A673 (cell line): ENCODE measurements at regions not wholly inside any gene's neighbourhood (a gene's known extent, or its start where the extent isn't known, plus 50 kb on each side); places are given as distances from the start of the nearest gene placed in this dataset.

ENCODE experiments used
- BruUV-seq: library from RNA; stranded (reverse); fragments of 400-500 nt; replicated peaks from 2 replicates; lab custom pipeline; 2021; lab: Mats Ljungman, UMichigan
- CTCF ChIA-PET: fragments of 300-600 bp; sonication (Branson Sonifier 250); formaldehyde crosslinking; loops from one replicate; lab custom pipeline; 2022; ENCODE audit warnings: antibody characterized with exemption; lab: Charles Lee
- POLR2A ChIA-PET: fragments of 300-600 bp; sonication (Branson Sonifier 250); formaldehyde crosslinking; loops from one replicate; lab custom pipeline; 2022; ENCODE audit warnings: antibody characterized with exemption; ENCODE audit not compliant: low non-redundant PET; lab: Charles Lee
- DNase-seq: peaks from one replicate; pipeline ENCODE4 v3.0.0-alpha.2; 2015; ENCODE audit warnings: low spot score
- H3K27ac ChIP-seq: fragments of 200-600 bp; sonication (generic); 2 replicates; pipeline ENCODE4 v1.5.1; 2016; ENCODE audit warnings: mixed run types, low read depth, mild to moderate bottlenecking, mixed read lengths, antibody characterized with exemption, low read length; ENCODE audit not compliant: poor library complexity, severe bottlenecking
- H3K27me3 ChIP-seq: fragments of 200-600 bp; sonication (generic); replicated peaks from 2 replicates; pipeline ENCODE4 v1.6.1; 2017; ENCODE audit warnings: mixed run types, low read depth, mild to moderate bottlenecking, mixed read lengths, antibody characterized with exemption, low read length; ENCODE audit not compliant: insufficient read depth, poor library complexity
- H3K36me3 ChIP-seq: fragments of 200-600 bp; sonication (generic); 2 replicates; pipeline ENCODE4 v1.6.1; 2016; ENCODE audit warnings: mixed run types, mild to moderate bottlenecking, mixed read lengths, antibody characterized with exemption, low read length; ENCODE audit not compliant: insufficient read depth, poor library complexity, severe bottlenecking
- H3K4me1 ChIP-seq: fragments of 200-600 bp; sonication (generic); 2 replicates; pipeline ENCODE4 v1.6.1; 2017; ENCODE audit warnings: mixed run types, mild to moderate bottlenecking, mixed read lengths, antibody characterized with exemption, low read length; ENCODE audit not compliant: insufficient read depth, poor library complexity, severe bottlenecking
- H3K4me3 ChIP-seq: fragments of 200-600 bp; sonication (generic); 2 replicates; pipeline ENCODE4 v1.5.1; 2016; ENCODE audit warnings: low read depth, mixed run types, mild to moderate bottlenecking, mixed read lengths, low read length; ENCODE audit not compliant: poor library complexity, severe bottlenecking
- H3K9me3 ChIP-seq: fragments of 200-600 bp; sonication (generic); 2 replicates; pipeline ENCODE4 v1.6.1; 2016; ENCODE audit warnings: mixed run types, low read depth, mild to moderate bottlenecking, mixed read lengths, antibody characterized with exemption, low read length; ENCODE audit not compliant: poor library complexity, severe bottlenecking
- EZH2 ChIP-seq: fragments of 200-600 bp; sonication (generic); IDR thresholded peaks from 2 replicates; pipeline ENCODE4 v1.6.1; 2017; ENCODE audit warnings: borderline replicate concordance, low read depth, mild to moderate bottlenecking, mixed read lengths, antibody characterized with exemption, low read length; ENCODE audit not compliant: poor library complexity, severe bottlenecking
- intact Hi-C: fragments of 100-400 bp; cut with micrococcal nuclease; formaldehyde crosslinking; loops from one replicate; pipeline ENCODE4 v1.10.0; 2022; ENCODE audit not compliant: unreplicated experiment
- TF ChIP-seq, protein P1 (sequence below): fragments of 300-800, 200-600 bp; sonication (generic); conservative IDR thresholded peaks from 2 replicates; pipeline ENCODE4 v1.5.1; 2017; ENCODE audit warnings: low read depth, mild to moderate bottlenecking, antibody characterized with exemption, low read length, moderate library complexity, mixed read lengths

DNA sequence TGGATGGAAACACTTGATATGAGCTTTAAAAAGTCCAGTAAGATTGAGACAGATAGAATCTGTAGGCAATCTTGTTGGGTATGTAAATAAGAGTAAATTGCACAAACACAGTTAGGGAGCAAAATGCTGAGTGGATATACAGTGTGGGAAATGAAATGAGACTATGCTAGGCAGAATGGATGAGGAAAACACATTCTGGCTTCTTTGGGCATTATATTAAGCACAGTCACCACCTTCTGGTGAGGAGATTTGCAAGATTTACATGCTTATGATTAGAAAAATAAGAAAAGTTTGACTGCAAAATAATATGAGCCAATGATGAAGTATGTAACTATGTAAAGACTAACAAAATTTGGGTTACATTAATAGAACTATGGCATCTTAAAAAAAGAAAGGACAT, 2165.0 kb upstream of the CELF4 start:
- BruUV-seq = no TSS peak
- DNase-seq = no peak
- ChIA-PET POLR2A (no interaction called here), CTCF (no interaction called here)
- peaks cover 6% of the 10 kb centered on the region for H3K4me1 ChIP-seq
- H3K36me3 ChIP-seq = no peaks in the 10 kb centered on the region
- no peaks in the 10 kb centered on the region for H3K27me3 ChIP-seq
- intact Hi-C loops = no loop called here
- H3K4me3 ChIP-seq = no peak overlapping the region
- TF ChIP-seq EZH2 = no peak
- TF ChIP-seq, protein P1, sequence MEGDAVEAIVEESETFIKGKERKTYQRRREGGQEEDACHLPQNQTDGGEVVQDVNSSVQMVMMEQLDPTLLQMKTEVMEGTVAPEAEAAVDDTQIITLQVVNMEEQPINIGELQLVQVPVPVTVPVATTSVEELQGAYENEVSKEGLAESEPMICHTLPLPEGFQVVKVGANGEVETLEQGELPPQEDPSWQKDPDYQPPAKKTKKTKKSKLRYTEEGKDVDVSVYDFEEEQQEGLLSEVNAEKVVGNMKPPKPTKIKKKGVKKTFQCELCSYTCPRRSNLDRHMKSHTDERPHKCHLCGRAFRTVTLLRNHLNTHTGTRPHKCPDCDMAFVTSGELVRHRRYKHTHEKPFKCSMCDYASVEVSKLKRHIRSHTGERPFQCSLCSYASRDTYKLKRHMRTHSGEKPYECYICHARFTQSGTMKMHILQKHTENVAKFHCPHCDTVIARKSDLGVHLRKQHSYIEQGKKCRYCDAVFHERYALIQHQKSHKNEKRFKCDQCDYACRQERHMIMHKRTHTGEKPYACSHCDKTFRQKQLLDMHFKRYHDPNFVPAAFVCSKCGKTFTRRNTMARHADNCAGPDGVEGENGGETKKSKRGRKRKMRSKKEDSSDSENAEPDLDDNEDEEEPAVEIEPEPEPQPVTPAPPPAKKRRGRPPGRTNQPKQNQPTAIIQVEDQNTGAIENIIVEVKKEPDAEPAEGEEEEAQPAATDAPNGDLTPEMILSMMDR = no peak
- H3K9me3 ChIP-seq = no peaks in the 10 kb centered on the region
- H3K27ac ChIP-seq = no peak overlapping the region

DNA sequence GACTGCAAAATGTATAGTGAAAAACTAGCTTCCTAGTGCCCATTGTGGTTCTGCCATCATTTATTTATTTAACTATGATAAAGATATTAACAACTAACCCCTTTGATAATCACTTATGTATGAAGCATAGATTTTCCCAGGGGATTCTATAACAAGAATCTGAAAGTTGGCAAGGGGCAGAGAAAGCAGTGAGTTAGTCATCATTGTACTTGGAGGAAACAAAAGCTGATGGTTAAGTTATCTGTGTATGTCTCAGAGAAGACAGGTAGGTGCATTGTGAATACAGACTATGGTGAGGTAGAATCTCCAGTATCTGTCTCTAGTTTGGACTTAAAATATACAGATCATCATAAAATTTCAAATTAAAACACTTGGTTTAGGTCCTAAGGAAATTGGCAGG, 2159.1 kb upstream of the CELF4 start:
- intact Hi-C loops = no loop called here
- H3K4me3 ChIP-seq = no peak overlapping the region
- no peak overlapping the region for H3K27ac ChIP-seq
- TF ChIP-seq, protein P1 = no peak
- TF ChIP-seq EZH2 = no peak
- no peak for DNase-seq
- no peaks in the 10 kb centered on the region for H3K36me3 ChIP-seq
- BruUV-seq = no TSS peak
- no peaks in the 10 kb centered on the region for H3K27me3 ChIP-seq
- peaks cover 5% of the 10 kb centered on the region for H3K4me1 ChIP-seq
- POLR2A ChIA-PET = no interaction called here
- CTCF ChIA-PET = no interaction called here
- H3K9me3 ChIP-seq = no peaks in the 10 kb centered on the region

- H3K4me1 ChIP-seq = peaks cover 5% of the 10 kb centered on the region
- H3K27ac ChIP-seq = no peak overlapping the region
- H3K4me3 ChIP-seq = no peak overlapping the region
- CTCF ChIA-PET = no interaction called here
- POLR2A ChIA-PET = no interaction called here
- no peaks in the 10 kb centered on the region for H3K27me3 ChIP-seq
- no peaks in the 10 kb centered on the region for H3K9me3 ChIP-seq
- H3K36me3 ChIP-seq = no peaks in the 10 kb centered on the region
- TF ChIP-seq, protein P1 = no peak
- no peak for TF ChIP-seq EZH2
- DNase-seq = no peak
- intact Hi-C loops = no loop called here
- BruUV-seq = no TSS peak
These were observed 2156.1 kb upstream of the CELF4 start for GRCh38 chr18:39721712-39722111.
